K562 (cell line): ENCODE measurements at regions not wholly inside any gene's neighbourhood (a gene's known extent, or its start where the extent isn't known, plus 50 kb on each side); places are given as distances from the start of the nearest gene placed in this dataset.
"Not testable (repeated sequence)": the region's sequence is repeated elsewhere in the genome, so short reads cannot be mapped to it uniquely, and the experiment has no call there.

Experiments used
- CREB3 ChIP-seq: fragments of 450-650 bp; conservative IDR thresholded peaks from 2 replicates; pipeline ENCODE4 v1.6.1; 2016; ENCODE audit warnings: missing genetic modification characterization, low read depth, mild to moderate bottlenecking, missing compliant biosample characterization, moderate library complexity
- DDX20 ChIP-seq: fragments of 450-650 bp; IDR thresholded peaks from 2 replicates; pipeline ENCODE4 v1.6.1; 2016; ENCODE audit warnings: missing genetic modification characterization, low read depth, mild to moderate bottlenecking, missing compliant biosample characterization, moderate library complexity
- DMBX1 ChIP-seq: fragments of 250-450 bp; sonication (Bioruptor Pico); IDR thresholded peaks from 2 replicates; pipeline ENCODE4 v1.8.0; 2022; ENCODE audit warnings: inconsistent platforms, mild to moderate bottlenecking, moderate library complexity, borderline replicate concordance
- ETV1 ChIP-seq: fragments of 450-650 bp; conservative IDR thresholded peaks from 2 replicates; pipeline ENCODE4 v1.6.1; 2016; ENCODE audit warnings: missing genetic modification characterization, control low read depth, low read depth, missing compliant biosample characterization
- HINFP ChIP-seq: fragments of 450-650 bp; conservative IDR thresholded peaks from 2 replicates; pipeline ENCODE4 v1.6.1; 2016; ENCODE audit warnings: missing genetic modification characterization, low read depth, mild to moderate bottlenecking, control low read depth, missing compliant biosample characterization
- IRF9 ChIP-seq: fragments of 450-650 bp; IDR thresholded peaks from 2 replicates; pipeline ENCODE4 v1.6.1; 2016; ENCODE audit warnings: missing biosample characterization, missing genetic modification characterization
- MECOM ChIP-seq: fragments of 250-450 bp; sonication (Bioruptor Pico); IDR thresholded peaks from 2 replicates; pipeline ENCODE4 v1.8.0; 2022; ENCODE audit warnings: inconsistent platforms
- NR4A1 ChIP-seq, 2 experiments: fragments of 250-450 bp in 1 of 2; fragments of 450-650 bp in 1 of 2; sonication (Bioruptor Pico) in 1 of 2; IDR thresholded peaks; 2 replicates each; pipeline versions ENCODE4 v1.4.0 to v1.6.1; 2016 to 2020; ENCODE audit warnings: mild to moderate bottlenecking in 2 of 2, missing compliant biosample characterization in 1 of 2, missing genetic modification characterization in 1 of 2, moderate library complexity in 1 of 2
- PTRF ChIP-seq: fragments of 450-650 bp; IDR thresholded peaks from 2 replicates; pipeline ENCODE4 v1.6.1; 2016; ENCODE audit warnings: mild to moderate bottlenecking, missing genetic modification characterization, missing compliant biosample characterization
- SMAD3 ChIP-seq: fragments of 450-650 bp; formaldehyde crosslinking; conservative IDR thresholded peaks from 2 replicates; pipeline ENCODE4 v1.4.0; 2020; ENCODE audit warnings: mild to moderate bottlenecking
- SMAD4 ChIP-seq: fragments of 250-450 bp; sonication (Bioruptor Pico); conservative IDR thresholded peaks from 2 replicates; pipeline ENCODE4 v1.8.0; 2021; ENCODE audit warnings: inconsistent platforms, mild to moderate bottlenecking, moderate library complexity
- TAF7 ChIP-seq: fragments of 450-650 bp; IDR thresholded peaks from 2 replicates; pipeline ENCODE4 v1.6.1; 2016; ENCODE audit warnings: missing genetic modification characterization, missing compliant biosample characterization
- TCFL5 ChIP-seq: fragments of 250-450 bp; sonication (Bioruptor Pico); conservative IDR thresholded peaks from 2 replicates; pipeline ENCODE4 v1.6.1; 2021; ENCODE audit warnings: mild to moderate bottlenecking, moderate library complexity, matching md5 sums
- TEAD1 ChIP-seq, 2 experiments: fragments of 450-650 bp in 1 of 2; sonication (generic) in 1 of 2; formaldehyde crosslinking; IDR thresholded peaks; 2 replicates each; pipeline versions ENCODE4 v1.4.0 to v1.8.0; 2020 to 2022; ENCODE audit warnings: mild to moderate bottlenecking in 2 of 2, missing genetic modification reagents in 1 of 2
- TEAD2 ChIP-seq: fragments of 450-650 bp; IDR thresholded peaks from 2 replicates; pipeline ENCODE4 v1.6.1; 2016; ENCODE audit warnings: missing genetic modification characterization, control low read depth, missing compliant biosample characterization
- TSHZ1 ChIP-seq: fragments of 250-450 bp; sonication (Bioruptor Pico); IDR thresholded peaks from 2 replicates; pipeline ENCODE4 v1.4.0; 2020; ENCODE audit warnings: mild to moderate bottlenecking, moderate library complexity
- ZNF23 ChIP-seq: fragments of 250-450 bp; sonication (Bioruptor Pico); IDR thresholded peaks from 2 replicates; pipeline ENCODE4 v1.4.0; 2020; ENCODE audit warnings: mild to moderate bottlenecking
- ZNF644 ChIP-seq: fragments of 200-800 bp; sonication (Bioruptor generic); IDR thresholded peaks from 2 replicates; pipeline ENCODE4 v1.6.1; 2016; ENCODE audit warnings: low read depth, missing genetic modification characterization, missing compliant biosample characterization
- ZNF766 ChIP-seq: fragments of 200-800 bp; sonication (Bioruptor generic); conservative IDR thresholded peaks from 2 replicates; pipeline ENCODE4 v1.6.1; 2016; ENCODE audit warnings: missing genetic modification characterization, missing compliant biosample characterization
- ZNF79 ChIP-seq: fragments of 250-450 bp; sonication (Bioruptor Pico); IDR thresholded peaks from 2 replicates; pipeline ENCODE4 v1.4.0; 2020; ENCODE audit warnings: low read depth, mild to moderate bottlenecking, moderate library complexity

- peak; percentile 60 for TF ChIP-seq ETV1 (tag)
- TF ChIP-seq ZNF79 (CRISPR knock-in tag) = peak; percentile 33; the same call in 1 of the 2 replicates
- peak; percentile 85 for TF ChIP-seq ZNF644 (tag)
- peak; percentile 60 for TF ChIP-seq SMAD4 (CRISPR knock-in tag)
- peak; percentile 59; the same call in 1 of the 2 replicates for TF ChIP-seq TSHZ1 (CRISPR knock-in tag)
- TF ChIP-seq PTRF = peak; percentile 93
- TF ChIP-seq HINFP (tag) = peak; percentile 80
- TF ChIP-seq TEAD1 (CRISPR knock-in tag; IDR thresholded peaks at IDR 0.05) = peak in 1 of 2 experiments; percentile 73; a peak in 1 of 4 replicates
- TF ChIP-seq TAF7 (tag) = peak; percentile 67
- TF ChIP-seq IRF9 (tag) = peak; percentile 75; the same call in 1 of the 2 replicates
- TF ChIP-seq DDX20 (tag) = peak; percentile 96
- TF ChIP-seq TCFL5 = 0 out of 2 replicates have a peak, but pooled peaks have one; percentile 45
- 0 out of 2 replicates have a peak, but pooled peaks have one; percentile 27 for TF ChIP-seq ZNF766 (CRISPR knock-in tag)
- TF ChIP-seq TEAD2 (tag) = 0 out of 2 replicates have a peak, but pooled peaks have one; percentile 57
- TF ChIP-seq CREB3 (tag) = peak; percentile 95
- not testable (repeated sequence) for TF ChIP-seq NR4A1 (CRISPR knock-in tag; IDR thresholded peaks at IDR 0.05)
- TF ChIP-seq NR4A1 (tag; IDR thresholded peaks at IDR 0.05) = peak; percentile 81
- TF ChIP-seq DMBX1 (CRISPR knock-in tag) = peak; percentile 94
- peak; percentile 67 for TF ChIP-seq ZNF23
- TF ChIP-seq SMAD3 (CRISPR knock-in tag) = peak; percentile 75
- peak; percentile 77; the same call in 1 of the 2 replicates for TF ChIP-seq MECOM (CRISPR knock-in tag)
Measured at GRCh38 chr1:157328120-157328519, 189.9 kb upstream of the ETV3 start (continued).
